HG02870 (cell line): ENCODE measurements at regions not wholly inside any gene's neighbourhood (a gene's known extent, or its start where the extent isn't known, plus 50 kb on each side); places are given as distances from the start of the nearest gene placed in this dataset.

ENCODE experiments used
- ATAC-seq: cut with Tn5 transposase; IDR thresholded peaks from one replicate; pipeline ENCODE4 v1.9.1; 2021; ENCODE audit warnings: mild to moderate bottlenecking, moderate library complexity; ENCODE audit not compliant: unreplicated experiment

DNA sequence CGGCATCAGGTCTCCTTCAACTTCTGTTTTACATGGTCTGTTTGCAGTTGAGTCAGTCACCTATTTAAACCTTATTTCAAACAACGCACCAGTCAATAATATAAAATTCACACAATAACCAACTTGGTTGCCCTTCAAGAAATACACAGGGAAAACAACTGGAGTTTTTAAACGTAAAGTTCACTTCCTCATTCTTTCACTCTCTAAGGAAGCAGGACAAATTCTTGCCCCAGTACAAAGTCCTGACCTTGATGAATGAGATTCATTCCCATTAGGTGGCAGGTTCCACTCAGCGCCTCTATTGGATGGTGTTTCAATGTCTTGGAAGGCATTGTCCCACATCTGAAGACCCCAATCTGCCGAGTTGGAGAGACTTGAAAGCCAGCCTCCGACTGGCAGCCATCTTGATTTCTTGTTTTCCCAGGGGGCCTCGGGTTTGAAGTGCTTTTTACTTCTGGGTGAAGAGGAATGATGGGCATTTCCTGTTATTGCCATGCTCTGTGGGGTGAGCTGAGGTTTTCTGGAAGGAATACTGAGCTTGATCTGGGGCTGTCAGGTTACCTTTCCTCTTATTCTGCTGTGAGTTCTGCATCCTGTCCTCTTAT lies 105.0 kb downstream of the ACER2 start:
- ATAC-seq = no peak

DNA sequence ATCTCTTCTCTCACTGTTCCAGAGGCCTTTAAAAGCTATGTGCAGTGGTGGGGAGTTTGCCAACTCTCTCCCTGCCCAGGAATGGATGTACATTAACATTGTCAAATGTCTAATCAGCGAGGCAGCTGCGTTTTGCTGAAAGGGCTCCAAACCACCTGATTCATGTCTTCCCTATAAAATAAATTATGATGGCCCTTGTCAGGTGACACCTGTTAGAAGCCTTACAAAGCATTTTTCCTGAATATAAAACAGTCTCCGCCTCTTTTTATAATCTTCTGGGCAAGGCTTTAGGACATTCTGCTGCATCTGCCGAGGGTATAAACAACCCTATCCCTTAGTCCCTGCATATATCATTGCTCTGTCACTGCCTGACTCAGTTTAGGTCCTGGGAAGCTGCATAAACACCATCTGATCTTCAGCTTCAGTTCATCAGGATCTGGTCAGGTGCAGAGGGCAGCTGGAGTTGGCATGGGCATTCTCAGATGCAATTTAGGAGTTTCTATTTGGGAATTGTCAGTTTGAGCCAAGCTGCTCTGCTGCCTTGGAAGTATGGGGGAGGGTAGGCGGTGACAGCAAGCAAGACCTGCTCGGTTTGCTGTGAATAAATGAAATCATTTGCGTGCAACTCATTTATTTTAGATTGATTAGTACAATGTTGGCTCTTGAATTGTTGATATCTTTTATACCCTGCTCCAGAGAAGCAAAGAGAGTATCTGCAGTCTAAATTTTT lies 103.5 kb downstream of the ACER2 start:
- ATAC-seq = no peak

DNA sequence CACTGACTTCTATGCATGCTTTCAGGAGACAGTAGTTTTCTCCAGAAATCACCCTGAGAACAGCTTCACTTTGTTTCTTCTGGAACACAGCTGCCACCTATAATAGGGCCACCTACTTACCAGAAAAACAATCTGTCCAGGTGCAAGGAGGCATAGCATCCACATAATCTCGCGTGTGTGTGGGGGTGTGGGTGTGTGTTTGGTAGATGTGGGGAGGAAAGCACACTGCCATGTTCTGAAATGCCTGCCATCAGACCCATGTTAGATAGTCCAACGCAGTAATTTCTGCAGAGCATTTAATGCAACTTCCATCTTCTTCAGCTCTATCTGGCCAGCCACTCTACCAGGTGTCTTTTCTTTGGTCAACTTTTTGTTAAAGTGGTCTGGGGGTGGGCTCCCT lies 102.9 kb downstream of the ACER2 start:
- no peak for ATAC-seq

DNA sequence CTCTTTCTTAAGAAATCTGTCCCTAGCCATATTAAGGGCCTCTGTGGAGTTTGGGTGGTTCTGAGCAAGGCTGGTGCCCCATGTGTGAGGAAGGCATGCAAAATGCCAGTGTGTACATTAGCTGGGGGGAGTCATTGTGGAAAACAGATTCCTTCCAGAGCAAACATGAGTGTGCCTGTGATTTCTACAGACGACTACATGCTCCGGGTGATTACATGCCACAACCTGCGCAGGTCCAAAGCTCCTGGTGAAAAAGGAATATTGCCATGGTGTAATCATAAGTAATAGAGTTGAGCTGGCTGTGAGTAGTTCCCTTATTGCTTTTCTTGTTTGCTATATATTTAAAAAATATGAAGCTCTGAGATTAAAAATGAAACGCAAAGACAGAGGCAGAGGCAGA lies 102.1 kb downstream of the ACER2 start:
- no peak for ATAC-seq
